CD4-positive, CD25-positive, alpha-beta regulatory T cell (primary cell): ENCODE measurements at regions not wholly inside any gene's neighbourhood (a gene's known extent, or its start where the extent isn't known, plus 50 kb on each side); places are given as distances from the start of the nearest gene placed in this dataset.

Experiments used
- ATAC-seq, 2 donors: fragments of 150-1000 bp; cut with Tn5 transposase; one replicate each; pipeline ENCODE4 v1.10.0; 2021; ENCODE audit warnings: low read depth in 2 of 2, moderate number of reproducible peaks in 2 of 2, moderate library complexity in 1 of 2
- DNase-seq, 3 donors: peaks; one replicate each; pipeline versions ENCODE4 v3.0.0 to v3.0.0-alpha.2; 2012 to 2022; ENCODE audit warnings: mixed read lengths in 1 of 3
- H3K27ac ChIP-seq: one replicate; pipeline ENCODE4 v1.7.0; 2013; ENCODE audit warnings: mild to moderate bottlenecking, low read length; ENCODE audit not compliant: insufficient read depth, poor library complexity, severe bottlenecking
- H3K27me3 ChIP-seq: one replicate; pipeline ENCODE4 v1.7.0; 2013; ENCODE audit warnings: low read length; ENCODE audit not compliant: control insufficient read depth, insufficient read depth
- H3K36me3 ChIP-seq: one replicate; pipeline ENCODE4 v1.7.0; 2013; ENCODE audit warnings: mild to moderate bottlenecking, low read length, moderate library complexity; ENCODE audit not compliant: control insufficient read depth, insufficient read depth
- H3K4me1 ChIP-seq: 2 replicates; pipeline ENCODE4 v1.7.0; 2013; ENCODE audit warnings: mild to moderate bottlenecking, low read length; ENCODE audit not compliant: insufficient read depth, control insufficient read depth, poor library complexity, severe bottlenecking
- H3K4me3 ChIP-seq: one replicate; pipeline ENCODE4 v1.7.0; 2013; ENCODE audit warnings: low read depth, mild to moderate bottlenecking, low read length, moderate library complexity
- H3K9me3 ChIP-seq, 2 experiments: 1 replicate in 1 of 2; 2 replicates in 1 of 2; pipeline ENCODE4 v1.7.0; 2013; ENCODE audit warnings: low read length in 2 of 2, mild to moderate bottlenecking in 1 of 2, moderate library complexity in 1 of 2; ENCODE audit not compliant: control insufficient read depth in 2 of 2
- H3K27ac Mint-ChIP-seq, 3 donors: one replicate each; pipeline ENCODE4 v1.8.0; 2020 to 2022; ENCODE audit warnings: mild to moderate bottlenecking in 3 of 3, mixed read lengths in 3 of 3, moderate library complexity in 2 of 3
- H3K27me3 Mint-ChIP-seq: one replicate; pipeline ENCODE4 v1.8.0; 2022; ENCODE audit warnings: mild to moderate bottlenecking, mixed read lengths
- H3K36me3 Mint-ChIP-seq: one replicate; pipeline ENCODE4 v1.8.0; 2020; ENCODE audit warnings: mixed read lengths
- H3K4me1 Mint-ChIP-seq, 4 donors: one replicate each; pipeline ENCODE4 v1.8.0; 2020 to 2022; ENCODE audit warnings: mixed read lengths in 4 of 4, mild to moderate bottlenecking in 1 of 4
- H3K4me3 Mint-ChIP-seq, 4 donors: one replicate each; pipeline ENCODE4 v1.8.0; 2020 to 2022; ENCODE audit warnings: mild to moderate bottlenecking in 4 of 4, mixed read lengths in 4 of 4, moderate library complexity in 3 of 4
- H3K9me3 Mint-ChIP-seq, 7 donors: one replicate each; pipeline ENCODE4 v1.8.0; 2020 to 2022; ENCODE audit warnings: mixed read lengths in 7 of 7, mild to moderate bottlenecking in 3 of 7, moderate library complexity in 2 of 7

DNA sequence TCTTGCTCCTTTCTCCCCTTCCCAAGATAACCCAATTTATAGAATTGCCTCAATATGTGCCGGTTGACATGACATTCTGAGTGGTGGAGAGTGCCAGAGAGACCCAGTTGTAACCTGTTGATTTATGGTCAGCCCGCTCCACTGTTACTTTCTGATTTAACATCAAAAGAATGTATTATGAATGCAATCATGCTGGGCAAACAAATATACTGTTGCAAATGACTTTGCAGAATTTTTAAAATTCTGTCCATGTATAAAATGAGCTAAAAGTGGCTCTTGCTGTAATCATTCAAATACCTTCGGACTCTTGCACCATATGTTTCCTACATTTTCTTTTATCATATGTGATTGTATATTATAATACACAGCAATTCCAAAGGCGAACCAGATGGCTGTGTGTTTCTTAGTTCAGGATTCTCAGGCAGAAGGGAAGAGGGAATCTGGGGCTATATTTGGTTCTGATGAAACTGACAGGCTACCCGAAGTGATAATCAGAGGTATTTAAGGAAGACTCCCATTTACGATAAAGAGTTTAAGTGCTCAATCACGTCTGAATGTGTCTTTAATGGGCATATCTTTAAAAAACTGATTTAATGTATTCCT lies 131.7 kb downstream of the CLCN4 start:
- Histone ChIP-seq H3K27me3 (no peaks in the 10 kb centered on the region), H3K4me1 (no peaks in the 10 kb centered on the region), H3K9me3 (no peaks in the 10 kb centered on the region), H3K36me3 (no peaks in the 10 kb centered on the region), H3K4me3 (no peak overlapping the region), H3K27ac (no peak overlapping the region)
- no peak overlapping the region for H3K27ac Mint-ChIP-seq
- H3K4me1 Mint-ChIP-seq: no peaks in the 10 kb centered on the region
- H3K9me3 Mint-ChIP-seq: peaks cover 0 to 6% (median 1%) of the 10 kb centered on the region in 7 donors
- ATAC-seq: no peak
- no peaks in the 10 kb centered on the region for H3K27me3 Mint-ChIP-seq
- H3K4me3 Mint-ChIP-seq: no peak overlapping the region
- no peaks in the 10 kb centered on the region for H3K36me3 Mint-ChIP-seq
- no peak for DNase-seq

DNA sequence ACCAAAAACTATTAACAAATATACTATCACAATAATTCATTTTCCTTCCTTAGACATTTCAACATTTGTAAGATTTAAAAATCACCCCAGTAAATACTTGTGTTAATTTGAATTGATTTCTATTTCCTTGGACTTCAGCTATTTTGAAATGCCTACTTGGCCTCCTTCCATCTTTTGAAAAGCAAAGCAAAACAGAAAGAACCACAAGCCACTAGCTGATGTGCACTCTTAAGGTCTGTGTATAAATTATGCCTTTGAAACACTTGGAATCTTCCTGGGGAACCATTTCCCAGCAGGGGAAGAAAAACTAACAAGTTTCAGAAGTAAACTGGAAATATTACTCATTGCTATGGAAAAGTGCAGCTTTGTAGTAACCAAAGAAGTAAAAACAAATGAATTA lies 139.8 kb downstream of the CLCN4 start:
- H3K27me3 ChIP-seq: no peaks in the 10 kb centered on the region
- peaks cover 0 to 7% (median 1%) of the 10 kb centered on the region in 7 donors for H3K9me3 Mint-ChIP-seq

DNA sequence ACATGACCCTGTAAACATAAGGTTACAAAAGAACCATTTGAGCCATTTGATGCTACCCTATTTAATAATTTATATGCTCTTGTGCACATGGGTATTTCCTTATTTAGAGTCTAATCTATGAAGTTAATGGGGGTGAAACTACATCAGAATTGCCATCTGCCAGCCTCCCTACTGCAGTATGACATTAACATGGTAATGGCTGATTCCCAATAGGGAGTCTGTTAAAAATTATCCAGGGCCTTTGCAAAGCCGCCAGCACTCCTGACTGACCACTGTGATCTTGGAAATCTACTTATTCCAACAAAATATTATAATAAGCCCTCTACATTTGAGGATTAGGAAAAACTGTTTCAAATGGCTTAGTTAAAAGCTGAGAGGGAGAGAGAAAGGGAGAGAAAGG lies 153.7 kb downstream of the CLCN4 start:
- H3K27ac ChIP-seq: no peak overlapping the region
- H3K36me3 ChIP-seq: no peaks in the 10 kb centered on the region
- Mint-ChIP-seq H3K27me3 (no peaks in the 10 kb centered on the region), H3K4me3 (peak overlapping the region in 1 of 4 donors; percentile 7), H3K36me3 (no peaks in the 10 kb centered on the region), H3K9me3 (peaks cover 0 to 10% (median 0%) of the 10 kb centered on the region in 7 donors), H3K27ac (no peak overlapping the region), H3K4me1 (no peaks in the 10 kb centered on the region)
- H3K27me3 ChIP-seq: no peaks in the 10 kb centered on the region
- DNase-seq (no peak), ATAC-seq (no peak)
- H3K4me3 ChIP-seq: no peak overlapping the region
- H3K9me3 ChIP-seq: no peaks in the 10 kb centered on the region
- no peaks in the 10 kb centered on the region for H3K4me1 ChIP-seq

More for the DNA sequence above, 139.8 kb downstream of the CLCN4 start:
- DNase-seq (no peak), ATAC-seq (no peak)
- H3K27me3 Mint-ChIP-seq: peaks cover 5% of the 10 kb centered on the region
- H3K27ac Mint-ChIP-seq: no peak overlapping the region
- no peaks in the 10 kb centered on the region for H3K4me1 Mint-ChIP-seq
- no peaks in the 10 kb centered on the region for H3K36me3 Mint-ChIP-seq
- no peaks in the 10 kb centered on the region for H3K4me1 ChIP-seq
- no peak overlapping the region for H3K4me3 Mint-ChIP-seq
- no peaks in the 10 kb centered on the region for H3K36me3 ChIP-seq
- no peak overlapping the region for H3K4me3 ChIP-seq
- H3K9me3 ChIP-seq: no peaks in the 10 kb centered on the region
- no peak overlapping the region for H3K27ac ChIP-seq

DNA sequence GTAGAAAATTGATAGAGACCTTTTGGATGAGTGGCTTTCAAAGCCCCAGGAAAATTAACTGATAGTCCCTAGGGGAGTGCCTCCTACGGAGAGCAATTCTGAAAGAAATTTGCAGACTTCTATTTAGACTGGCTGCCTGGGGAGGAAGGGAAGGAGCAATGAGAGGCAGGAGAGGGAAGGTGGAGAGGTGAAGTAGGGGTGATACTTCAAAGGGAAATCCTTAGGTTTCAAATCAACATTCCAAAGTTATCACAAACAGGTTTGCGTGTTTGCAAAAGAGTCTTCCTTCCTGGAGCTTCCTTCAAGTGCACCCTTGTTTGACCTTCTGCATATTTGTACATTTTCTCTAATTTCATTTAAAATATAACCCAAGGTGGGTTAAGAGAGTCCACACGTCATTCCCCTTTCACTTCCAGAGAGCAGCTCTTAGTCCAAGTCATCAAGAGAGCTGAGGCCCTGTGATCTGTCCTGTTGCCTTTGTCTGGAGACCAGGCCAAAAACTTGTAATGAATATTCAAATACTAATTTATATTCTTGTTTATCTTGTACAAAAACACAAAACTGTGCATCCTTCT lies 157.8 kb downstream of the CLCN4 start:
- H3K4me1 Mint-ChIP-seq: no peaks in the 10 kb centered on the region
- Histone ChIP-seq H3K4me3 (no peak overlapping the region), H3K27me3 (no peaks in the 10 kb centered on the region), H3K4me1 (no peaks in the 10 kb centered on the region), H3K36me3 (no peaks in the 10 kb centered on the region), H3K27ac (no peak overlapping the region), H3K9me3 (no peaks in the 10 kb centered on the region)
- H3K27me3 Mint-ChIP-seq: no peaks in the 10 kb centered on the region
- no peak overlapping the region for H3K4me3 Mint-ChIP-seq
- ATAC-seq (no peak), DNase-seq (no peak)
- no peaks in the 10 kb centered on the region for H3K36me3 Mint-ChIP-seq
- H3K27ac Mint-ChIP-seq: no peak overlapping the region
- peaks cover 0 to 9% (median 0%) of the 10 kb centered on the region in 7 donors for H3K9me3 Mint-ChIP-seq

DNA sequence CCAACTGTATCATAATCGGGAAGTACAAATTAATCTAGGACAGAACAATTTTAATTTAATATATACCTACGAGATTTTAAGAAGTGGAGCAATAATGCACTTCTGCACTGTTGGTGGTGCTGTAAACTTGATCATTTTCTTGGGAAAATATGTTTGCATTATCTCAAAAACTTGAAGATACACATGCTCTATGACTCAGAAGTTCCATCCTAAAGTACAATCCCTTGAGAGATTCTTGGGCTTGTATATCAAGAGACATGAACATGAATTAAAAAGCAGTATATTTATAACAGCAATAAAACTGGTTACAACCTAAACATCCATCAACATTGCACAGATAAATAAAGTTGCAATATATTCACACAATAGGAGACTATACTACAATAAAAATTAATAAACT lies 168.8 kb downstream of the CLCN4 start:
- H3K36me3 ChIP-seq: no peaks in the 10 kb centered on the region
- no peak overlapping the region for H3K27ac ChIP-seq
- ATAC-seq (no peak), DNase-seq (no peak)
- no peaks in the 10 kb centered on the region for H3K4me1 ChIP-seq
- no peaks in the 10 kb centered on the region for H3K27me3 Mint-ChIP-seq
- H3K27ac Mint-ChIP-seq: no peak overlapping the region
- no peaks in the 10 kb centered on the region for H3K36me3 Mint-ChIP-seq
- peaks cover 0 to 8% (median 0%) of the 10 kb centered on the region in 7 donors for H3K9me3 Mint-ChIP-seq
- no peaks in the 10 kb centered on the region for H3K27me3 ChIP-seq
- no peaks in the 10 kb centered on the region for H3K9me3 ChIP-seq
- peaks cover 0 to 5% (median 0%) of the 10 kb centered on the region in 4 donors for H3K4me1 Mint-ChIP-seq
- H3K4me3 ChIP-seq: no peak overlapping the region
- no peak overlapping the region for H3K4me3 Mint-ChIP-seq

DNA sequence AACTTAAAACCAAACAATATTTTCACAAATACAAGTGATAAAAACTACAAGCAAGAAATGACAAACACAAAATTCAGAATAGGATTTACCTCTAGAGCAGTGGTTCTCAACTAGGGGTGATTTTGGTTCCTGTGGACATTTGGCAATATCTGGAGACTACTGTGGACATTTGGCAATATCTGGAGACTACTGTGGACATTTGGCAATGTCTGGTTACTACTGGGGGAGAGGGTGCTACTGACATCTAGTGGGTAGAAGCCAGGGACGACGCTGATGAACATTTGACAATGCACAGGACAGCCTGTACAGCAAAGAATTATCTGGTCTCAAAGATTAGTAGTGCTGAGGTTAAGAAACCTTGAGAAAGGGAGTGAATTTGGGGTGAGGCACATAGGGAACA lies 169.8 kb downstream of the CLCN4 start:
- H3K36me3 Mint-ChIP-seq: no peaks in the 10 kb centered on the region
- H3K36me3 ChIP-seq: no peaks in the 10 kb centered on the region
- no peak overlapping the region for H3K27ac ChIP-seq
- H3K4me1 Mint-ChIP-seq: peaks cover 0 to 5% (median 0%) of the 10 kb centered on the region in 4 donors
- no peak for ATAC-seq
- no peaks in the 10 kb centered on the region for H3K27me3 Mint-ChIP-seq
- H3K4me1 ChIP-seq: no peaks in the 10 kb centered on the region
- no peaks in the 10 kb centered on the region for H3K9me3 ChIP-seq
- peaks cover 0 to 8% (median 0%) of the 10 kb centered on the region in 7 donors for H3K9me3 Mint-ChIP-seq
- no peak overlapping the region for H3K4me3 ChIP-seq
- no peak overlapping the region for H3K4me3 Mint-ChIP-seq
- H3K27me3 ChIP-seq: no peaks in the 10 kb centered on the region
- H3K27ac Mint-ChIP-seq: no peak overlapping the region
- no peak for DNase-seq

DNA sequence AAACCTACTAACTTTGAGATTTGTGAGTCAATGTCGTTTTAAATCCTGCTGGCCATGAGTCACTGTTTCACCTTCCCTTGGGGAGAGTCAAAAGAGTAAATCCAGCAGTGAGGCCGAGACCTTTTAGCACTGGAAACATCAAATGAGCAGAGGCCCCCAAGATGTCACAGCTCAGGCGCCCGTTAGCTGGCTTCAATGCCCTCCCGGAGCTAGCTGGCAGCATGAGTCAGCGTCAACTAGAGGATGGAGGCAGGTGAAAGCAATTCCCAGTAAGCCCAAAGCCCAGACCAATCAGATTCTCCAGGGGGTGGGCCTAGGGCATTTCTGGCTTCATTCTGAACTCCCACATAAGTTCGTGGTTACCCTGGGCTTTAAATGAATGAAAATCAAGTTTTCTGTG lies 170.9 kb downstream of the CLCN4 start:
- ATAC-seq: no peak
- peaks cover 0 to 5% (median 0%) of the 10 kb centered on the region in 4 donors for H3K4me1 Mint-ChIP-seq
- H3K9me3 Mint-ChIP-seq: peaks cover 0 to 6% (median 0%) of the 10 kb centered on the region in 7 donors
- H3K4me3 ChIP-seq: no peak overlapping the region
- no peaks in the 10 kb centered on the region for H3K4me1 ChIP-seq
- no peak overlapping the region for H3K4me3 Mint-ChIP-seq
- H3K36me3 Mint-ChIP-seq: no peaks in the 10 kb centered on the region
- no peaks in the 10 kb centered on the region for H3K27me3 ChIP-seq
- DNase-seq: no peak
- no peaks in the 10 kb centered on the region for H3K27me3 Mint-ChIP-seq
- H3K27ac Mint-ChIP-seq: no peak overlapping the region
- no peaks in the 10 kb centered on the region for H3K9me3 ChIP-seq
- no peaks in the 10 kb centered on the region for H3K36me3 ChIP-seq
- H3K27ac ChIP-seq: no peak overlapping the region

DNA sequence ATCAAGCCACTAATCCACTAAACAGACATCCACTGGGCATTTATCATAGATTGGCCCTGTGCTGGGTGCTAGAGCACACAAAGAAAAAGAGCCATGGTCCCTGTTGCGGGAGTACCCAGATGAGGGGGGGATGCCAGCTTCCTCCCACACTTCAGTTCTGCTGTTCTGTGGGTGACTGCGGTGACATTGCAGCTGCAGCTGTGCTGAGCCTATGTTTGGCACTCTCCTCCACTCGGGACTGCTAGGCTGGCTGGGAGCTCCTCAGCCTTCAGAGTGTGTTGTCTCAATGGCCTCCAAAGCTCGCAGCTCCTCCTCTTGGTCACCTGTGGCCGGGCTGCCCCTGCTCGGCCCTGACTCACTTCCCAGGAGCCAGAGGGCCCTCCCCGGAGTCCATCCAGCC lies 173.2 kb downstream of the CLCN4 start:
- no peak overlapping the region for H3K27ac Mint-ChIP-seq
- Histone ChIP-seq H3K4me3 (no peak overlapping the region), H3K36me3 (no peaks in the 10 kb centered on the region), H3K27me3 (no peaks in the 10 kb centered on the region), H3K9me3 (no peaks in the 10 kb centered on the region), H3K27ac (no peak overlapping the region), H3K4me1 (no peaks in the 10 kb centered on the region)
- no peak overlapping the region for H3K4me3 Mint-ChIP-seq
- peaks cover 0 to 5% (median 0%) of the 10 kb centered on the region in 4 donors for H3K4me1 Mint-ChIP-seq
- DNase-seq (no peak), ATAC-seq (no peak)
- H3K9me3 Mint-ChIP-seq: peaks cover 0 to 3% (median 0%) of the 10 kb centered on the region in 7 donors
- no peaks in the 10 kb centered on the region for H3K27me3 Mint-ChIP-seq
- no peaks in the 10 kb centered on the region for H3K36me3 Mint-ChIP-seq
